Transverse colon (tissue), 4 donors: ENCODE measurements at regions not wholly inside any gene's neighbourhood (a gene's known extent, or its start where the extent isn't known, plus 50 kb on each side); places are given as distances from the start of the nearest gene placed in this dataset.

Experiments
- DNase-seq: peaks from one replicate; pipeline ENCODE4 v3.0.0-alpha.2; 2019
- H3K27ac ChIP-seq, 4 donors: fragments of 200-600 bp; sonication (generic); 2 replicates each; pipeline ENCODE4 v1.5.1; 2016 to 2018; ENCODE audit warnings: inconsistent platforms in 4 of 4
- H3K27me3 ChIP-seq: fragments of 200-600 bp; sonication (generic); 2 replicates; pipeline ENCODE4 v1.5.1; 2017; ENCODE audit warnings: inconsistent platforms
- H3K36me3 ChIP-seq, 4 donors: fragments of 200-600 bp; sonication (generic); 2 replicates each; pipeline ENCODE4 v1.5.1; 2017 to 2019; ENCODE audit warnings: inconsistent platforms in 4 of 4
- H3K4me1 ChIP-seq, 4 donors: fragments of 200-600 bp; sonication (generic); 2 replicates each; pipeline ENCODE4 v1.5.1; 2017 to 2020; ENCODE audit warnings: inconsistent platforms in 4 of 4
- H3K4me3 ChIP-seq, 4 donors: fragments of 200-600 bp; sonication (generic); 1 replicate in 1 of 4; 2 replicates in 3 of 4; pipeline versions ENCODE4 v1.5.1 to v1.6.1; 2017 to 2019; ENCODE audit warnings: inconsistent platforms in 4 of 4
- H3K9me3 ChIP-seq, 2 donors: fragments of 200-600 bp; sonication (generic); 2 replicates each; pipeline ENCODE4 v1.5.1; 2017 to 2019; ENCODE audit warnings: inconsistent platforms in 2 of 2
- CTCF ChIP-seq, 5 experiments: fragments of 200-600 bp in 3 of 5; fragments of 450-650 bp in 2 of 5; sonication (generic) in 3 of 5; IDR thresholded peaks; 1 replicate in 2 of 5; 2 replicates in 3 of 5; pipeline ENCODE4 v1.5.1; 2016 to 2017; ENCODE audit warnings: antibody characterized with exemption in 5 of 5, inconsistent platforms in 3 of 5, mild to moderate bottlenecking in 2 of 5, moderate library complexity in 1 of 5
- EP300 ChIP-seq: sonication (generic); formaldehyde crosslinking; IDR thresholded peaks from one replicate; pipeline ENCODE4 v1.6.1; 2017; ENCODE audit warnings: antibody characterized with exemption, low read depth
- POLR2A ChIP-seq: fragments of 450-650 bp; IDR thresholded peaks from one replicate; pipeline ENCODE4 v1.6.1; 2016; ENCODE audit warnings: antibody characterized with exemption, mild to moderate bottlenecking, moderate library complexity
- POLR2AphosphoS5 ChIP-seq, 3 donors: sonication (generic); formaldehyde crosslinking; IDR thresholded peaks; one replicate each; pipeline ENCODE4 v1.6.1; 2016; ENCODE audit warnings: antibody characterized with exemption in 3 of 3
- WGBS, 2 donors: methylation state at CpG; one replicate each; pipeline ENCODE4 v1.1.5; 2018; ENCODE audit warnings: low coverage in 1 of 2; 5-methylcytosine and 5-hydroxymethylcytosine counted together
- in situ Hi-C, 4 donors: fragments of 200-750 bp; cut with MboI; loops; one replicate each; pipeline versions ENCODE4 v1.15.0 to v1.15.1; 2017; ENCODE audit warnings: low sequenced_read_pairs in 3 of 4, low pct_ligation_motif_present in 1 of 4, low pct_unique_long_range_greater_than_20kb in 1 of 4
- intact Hi-C: fragments of 100-400 bp; cut with DNase I; formaldehyde crosslinking; loops from one replicate; pipeline ENCODE4 v1.15.1; 2023; ENCODE audit warnings: low total_unique reads

DNA sequence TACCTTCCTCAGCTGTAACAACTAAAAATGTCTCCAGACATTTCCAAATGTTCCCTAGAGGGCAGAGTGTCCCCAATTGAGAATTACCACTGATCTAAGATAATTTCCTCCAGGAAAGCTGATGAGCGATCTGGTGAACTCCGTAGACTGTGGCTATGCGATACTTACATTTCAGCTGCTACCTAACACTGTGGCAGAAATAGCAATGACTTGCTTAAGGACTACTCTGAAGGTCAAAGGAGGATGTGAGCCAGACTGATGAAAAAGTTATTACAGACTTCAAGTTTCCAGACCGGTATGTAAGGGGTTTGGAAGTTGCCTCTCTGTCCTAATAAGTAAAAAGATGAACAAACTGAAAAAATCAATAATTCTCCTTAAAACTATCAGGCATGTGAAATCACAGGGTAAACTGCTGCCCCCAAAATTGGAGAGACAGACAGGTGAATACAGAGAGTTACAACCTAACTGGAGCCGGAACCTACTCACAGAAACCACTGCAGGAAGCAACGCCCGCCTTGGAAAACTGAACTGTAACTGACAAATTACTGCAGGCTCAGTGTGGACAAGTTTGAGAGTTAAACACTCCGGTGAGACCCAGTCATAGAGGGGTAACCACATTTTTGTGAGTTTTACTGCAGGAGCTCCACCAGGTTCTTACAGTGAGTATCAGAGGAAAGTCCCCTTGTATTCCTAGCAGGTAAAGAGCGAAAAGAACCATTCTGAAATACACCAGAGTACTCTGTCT is 60.0 kb upstream of the PARP11 start:
- TF ChIP-seq CTCF (IDR thresholded peaks at IDR 0.05) (no peak), EP300 (no peak), POLR2AphosphoS5 (IDR thresholded peaks at IDR 0.05) (no peak), POLR2A (no peak)
- H3K27ac ChIP-seq, result no peak overlapping the region
- peaks cover 23% of the 10 kb centered on the region for H3K27me3 ChIP-seq

GRCh38 chr12:3931776-3932175 is 58.6 kb upstream of the PARP11 start:
- Histone ChIP-seq H3K4me1 (peaks cover 0 to 3% (median 0%) of the 10 kb centered on the region in 4 donors), H3K27me3 (peaks cover 27% of the 10 kb centered on the region), H3K4me3 (no peak overlapping the region), H3K36me3 (no peaks in the 10 kb centered on the region), H3K27ac (no peak overlapping the region), H3K9me3 (no peaks in the 10 kb centered on the region)
- TF ChIP-seq CTCF (IDR thresholded peaks at IDR 0.05), result no peak
- TF ChIP-seq EP300, result no peak
- TF ChIP-seq POLR2AphosphoS5 (IDR thresholded peaks at IDR 0.05), result no peak
- TF ChIP-seq POLR2A, result no peak
- intact Hi-C loops, result no loop called here
- no peak for DNase-seq
- in situ Hi-C loops, result no loop called here
- WGBS, 2 donors, result 62% methylated on average over 5 of the region's 5 CpGs; no CpG with 5 or more reads in 1 of the 2 donors

More for the DNA sequence above, 60.0 kb upstream of the PARP11 start:
- no peak overlapping the region for H3K4me3 ChIP-seq
- H3K9me3 ChIP-seq, result no peaks in the 10 kb centered on the region
- intact Hi-C loops (no loop called here), in situ Hi-C loops (no loop called here)
- H3K36me3 ChIP-seq, result no peaks in the 10 kb centered on the region
- 77 to 82% methylated on average over 8 to 9 of the region's 9 CpGs for WGBS, 2 donors
- peaks cover 0 to 1% (median 0%) of the 10 kb centered on the region in 4 donors for H3K4me1 ChIP-seq
- DNase-seq, result no peak

GRCh38 chr12:3931206-3931605 is 58.0 kb upstream of the PARP11 start:
- Histone ChIP-seq H3K4me3 (no peak overlapping the region), H3K27ac (no peak overlapping the region), H3K36me3 (no peaks in the 10 kb centered on the region), H3K4me1 (peaks cover 0 to 3% (median 0%) of the 10 kb centered on the region in 4 donors), H3K9me3 (no peaks in the 10 kb centered on the region), H3K27me3 (peaks cover 27% of the 10 kb centered on the region)
- WGBS, 2 donors, result 20 to 81% methylated on average over 1 to 4 of the region's 4 CpGs
- DNase-seq, result no peak
- intact Hi-C loops (no loop called here), in situ Hi-C loops (no loop called here)
- no peak for TF ChIP-seq POLR2AphosphoS5 (IDR thresholded peaks at IDR 0.05)
- no peak for TF ChIP-seq POLR2A
- TF ChIP-seq CTCF (IDR thresholded peaks at IDR 0.05), result no peak
- no peak for TF ChIP-seq EP300

- Histone ChIP-seq H3K36me3 (no peaks in the 10 kb centered on the region), H3K27me3 (peaks cover 27% of the 10 kb centered on the region), H3K4me1 (peaks cover 0 to 3% (median 0%) of the 10 kb centered on the region in 4 donors), H3K9me3 (no peaks in the 10 kb centered on the region), H3K4me3 (no peak overlapping the region), H3K27ac (no peak overlapping the region)
- intact Hi-C loops, result no loop called here
- no peak for DNase-seq
- WGBS, 2 donors, result 73 to 88% methylated on average over 3 to 10 of the region's 10 CpGs
- in situ Hi-C loops, result no loop called here
- TF ChIP-seq EP300, result no peak
- TF ChIP-seq POLR2A, result no peak
- TF ChIP-seq CTCF (IDR thresholded peaks at IDR 0.05), result no peak
- no peak for TF ChIP-seq POLR2AphosphoS5 (IDR thresholded peaks at IDR 0.05)
These were observed 56.8 kb upstream of the PARP11 start for GRCh38 chr12:3929875-3930615.
